Trophoblast cell (in vitro differentiated cells and primary cell): ENCODE measurements at regions not wholly inside any gene's neighbourhood (a gene's known extent, or its start where the extent isn't known, plus 50 kb on each side); places are given as distances from the start of the nearest gene placed in this dataset.

Experiments
- DNase-seq, 2 donors: peaks; one replicate each; pipeline ENCODE4 v3.0.0-alpha.2; 2016
- H2AFZ ChIP-seq: 2 replicates; pipeline ENCODE4 v1.6.1; 2013; ENCODE audit warnings: low read length, moderate library complexity, mild to moderate bottlenecking; ENCODE audit not compliant: insufficient read depth, poor library complexity
- H2AK5ac ChIP-seq: 2 replicates; pipeline ENCODE4 v1.6.1; 2013; ENCODE audit warnings: mild to moderate bottlenecking, low read length
- H2BK120ac ChIP-seq: 2 replicates; pipeline ENCODE4 v1.6.1; 2013; ENCODE audit warnings: low read length, mild to moderate bottlenecking, moderate library complexity; ENCODE audit not compliant: insufficient read depth, poor library complexity
- H2BK12ac ChIP-seq: 2 replicates; pipeline ENCODE4 v1.6.1; 2013; ENCODE audit warnings: mild to moderate bottlenecking, low read length, moderate library complexity
- H2BK5ac ChIP-seq: 2 replicates; pipeline ENCODE4 v1.6.1; 2013; ENCODE audit warnings: low read length, low read depth, moderate library complexity, mild to moderate bottlenecking; ENCODE audit not compliant: poor library complexity
- H3K14ac ChIP-seq: 2 replicates; pipeline ENCODE4 v1.6.1; 2013; ENCODE audit warnings: mild to moderate bottlenecking, low read length
- H3K18ac ChIP-seq: 2 replicates; pipeline ENCODE4 v1.6.1; 2013; ENCODE audit warnings: mild to moderate bottlenecking, low read length
- H3K23ac ChIP-seq: 2 replicates; pipeline ENCODE4 v1.6.1; 2013; ENCODE audit warnings: low read length
- H3K27ac ChIP-seq: 2 replicates; pipeline ENCODE4 v1.5.1; 2013; ENCODE audit warnings: low read depth, mild to moderate bottlenecking, inconsistent platforms, low read length, moderate library complexity
- H3K27me3 ChIP-seq: 2 replicates; pipeline ENCODE4 v1.6.1; 2013; ENCODE audit warnings: inconsistent platforms, mild to moderate bottlenecking, low read length, moderate library complexity; ENCODE audit not compliant: insufficient read depth
- H3K36me3 ChIP-seq, 2 experiments: 1 replicate in 1 of 2; 2 replicates in 1 of 2; pipeline ENCODE4 v1.6.1; 2013; ENCODE audit warnings: low read length in 2 of 2, mild to moderate bottlenecking in 2 of 2, moderate library complexity in 1 of 2; ENCODE audit not compliant: insufficient read depth in 2 of 2, control insufficient read depth in 1 of 2
- H3K4ac ChIP-seq: 2 replicates; pipeline ENCODE4 v1.6.1; 2013; ENCODE audit warnings: low read depth, mild to moderate bottlenecking, low read length, moderate library complexity
- H3K4me1 ChIP-seq, 2 experiments: 1 replicate in 1 of 2; 2 replicates in 1 of 2; pipeline ENCODE4 v1.6.1; 2013; ENCODE audit warnings: low read length in 2 of 2, mild to moderate bottlenecking in 2 of 2, moderate library complexity in 1 of 2; ENCODE audit not compliant: insufficient read depth in 2 of 2, control insufficient read depth in 1 of 2
- H3K4me2 ChIP-seq: 2 replicates; pipeline ENCODE4 v1.6.1; 2013; ENCODE audit warnings: inconsistent platforms, mild to moderate bottlenecking, low read length, moderate library complexity
- H3K4me3 ChIP-seq: 2 replicates; pipeline ENCODE4 v1.5.1; 2013; ENCODE audit warnings: mild to moderate bottlenecking, low read depth, low read length, inconsistent platforms
- H3K79me1 ChIP-seq: one replicate; pipeline ENCODE4 v1.6.1; 2013; ENCODE audit warnings: low read length
- H3K79me2 ChIP-seq: 2 replicates; pipeline ENCODE4 v1.6.1; 2013; ENCODE audit warnings: low read length, mild to moderate bottlenecking; ENCODE audit not compliant: control insufficient read depth, insufficient read depth, poor library complexity
- H3K9ac ChIP-seq: 2 replicates; pipeline ENCODE4 v1.6.1; 2013; ENCODE audit warnings: mild to moderate bottlenecking, low read length
- H3K9me3 ChIP-seq: 2 replicates; pipeline ENCODE4 v1.6.1; 2013; ENCODE audit warnings: low read depth, mild to moderate bottlenecking, control low read depth, inconsistent platforms, low read length; ENCODE audit not compliant: insufficient read depth
- H4K12ac ChIP-seq: 2 replicates; pipeline ENCODE4 v1.6.1; 2013; ENCODE audit warnings: low read depth, mild to moderate bottlenecking, low read length, moderate library complexity
- H4K8ac ChIP-seq: 2 replicates; pipeline ENCODE4 v1.6.1; 2013; ENCODE audit warnings: low read depth, mild to moderate bottlenecking, low read length, moderate library complexity
- H4K91ac ChIP-seq: one replicate; pipeline ENCODE4 v1.6.1; 2013; ENCODE audit warnings: low read depth, mild to moderate bottlenecking, low read length, moderate library complexity
- WGBS: extraction: QIAGEN DNeasy Blood & Tissue Kit; methylation state at CpG from one replicate; pipeline ENCODE4 v1.1.7; 2013; ENCODE audit warnings: missing lambda C conversion rate; ENCODE audit not compliant: insufficient read length, insufficient coverage; ENCODE audit errors: extremely low coverage; 5-methylcytosine and 5-hydroxymethylcytosine counted together

DNA sequence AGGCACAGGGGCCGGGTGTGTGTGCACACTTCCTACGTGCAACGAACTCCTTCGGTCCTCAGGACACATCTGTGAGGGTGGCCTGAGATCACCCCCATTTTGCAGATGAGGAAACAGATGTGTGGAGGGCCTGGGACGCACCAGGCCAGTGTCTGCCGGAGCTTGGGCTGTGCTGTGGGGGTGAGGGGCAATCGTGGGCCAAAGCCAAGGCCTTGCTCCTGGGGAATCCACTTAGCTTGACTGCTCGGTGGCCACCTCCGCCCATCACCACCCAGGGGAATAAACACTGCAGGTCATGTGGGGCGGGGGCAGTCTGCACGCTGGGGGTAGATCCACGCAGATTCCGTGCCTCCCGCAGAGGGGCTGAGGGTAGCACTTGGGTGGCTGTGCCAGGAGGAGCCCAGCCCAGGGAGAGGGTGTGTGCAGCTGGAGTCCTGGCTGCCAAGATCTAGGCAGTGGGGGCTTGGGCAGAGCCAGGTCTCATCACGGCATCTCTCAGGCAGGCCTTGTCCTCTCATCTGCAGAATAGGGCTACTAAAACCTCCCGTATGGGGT, 70.8 kb upstream of the EN2 start:
- no peak overlapping the region for H2BK120ac ChIP-seq
- peaks cover 0 to under 1% of the 10 kb centered on the region in 2 experiments for H3K4me1 ChIP-seq
- peaks cover 22% of the 10 kb centered on the region for H3K27me3 ChIP-seq
- no peak overlapping the region for H3K4ac ChIP-seq
- DNase-seq, result no peak
- H4K12ac ChIP-seq, result no peak overlapping the region
- no peak overlapping the region for H3K4me2 ChIP-seq
- no peak overlapping the region for H3K14ac ChIP-seq
- no CpG with 5 or more reads among the region's 16 CpGs for WGBS
- H3K4me3 ChIP-seq, result peak overlapping the region; percentile 27
- H2BK5ac ChIP-seq, result no peak overlapping the region
- no peak overlapping the region for H3K27ac ChIP-seq
- no peak overlapping the region for H3K23ac ChIP-seq
- peaks cover 7% of the 10 kb centered on the region for H3K9me3 ChIP-seq
- no peaks in the 10 kb centered on the region for H3K36me3 ChIP-seq
- H4K91ac ChIP-seq, result no peak overlapping the region
- no peak overlapping the region for H4K8ac ChIP-seq
- no peak overlapping the region for H2AFZ ChIP-seq
- H3K18ac ChIP-seq, result no peak overlapping the region
- H3K9ac ChIP-seq, result no peak overlapping the region
- no peak overlapping the region for H2BK12ac ChIP-seq
- H3K79me2 ChIP-seq, result no peaks in the 10 kb centered on the region
- no peak overlapping the region for H2AK5ac ChIP-seq
- no peaks in the 10 kb centered on the region for H3K79me1 ChIP-seq

GRCh38 chr7:155388561-155388960, 69.4 kb upstream of the EN2 start:
- Histone ChIP-seq H3K4me2 (no peak overlapping the region), H3K79me1 (no peaks in the 10 kb centered on the region), H3K79me2 (no peaks in the 10 kb centered on the region), H3K4me1 (no peaks in the 10 kb centered on the region), H2BK5ac (no peak overlapping the region), H2BK12ac (no peak overlapping the region), H4K12ac (no peak overlapping the region), H4K91ac (no peak overlapping the region), H3K14ac (no peak overlapping the region), H3K9ac (no peak overlapping the region), H3K23ac (no peak overlapping the region), H3K36me3 (no peaks in the 10 kb centered on the region), H3K4ac (no peak overlapping the region), H3K18ac (no peak overlapping the region), H3K9me3 (peaks cover 7% of the 10 kb centered on the region), H2AFZ (no peak overlapping the region), H2AK5ac (no peak overlapping the region), H3K27ac (no peak overlapping the region), H3K27me3 (peaks cover 11% of the 10 kb centered on the region), H3K4me3 (no peak overlapping the region), H2BK120ac (no peak overlapping the region), H4K8ac (no peak overlapping the region)
- WGBS, result no CpG with 5 or more reads among the region's 11 CpGs
- no peak for DNase-seq

DNA sequence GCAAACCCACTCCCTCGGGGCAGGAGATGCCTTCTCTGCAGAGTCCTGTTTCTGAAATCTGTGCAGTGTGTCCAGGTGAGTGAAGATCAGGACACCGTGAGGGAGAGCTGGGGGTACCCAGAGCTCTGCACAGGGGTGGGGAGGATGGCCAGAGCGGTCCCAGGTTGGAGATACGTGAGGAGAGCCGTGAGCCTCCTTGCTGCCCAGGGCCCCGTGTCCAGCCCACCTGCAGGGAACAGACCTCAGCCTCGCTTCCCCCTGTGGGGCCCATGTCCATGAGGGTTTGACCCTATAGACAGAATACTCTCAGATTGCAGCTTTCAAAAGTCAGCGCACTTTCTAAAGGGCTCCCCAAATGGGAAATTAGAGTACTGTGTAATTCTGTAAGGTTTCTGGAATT, 66.5 kb upstream of the EN2 start:
- no peak overlapping the region for H2AFZ ChIP-seq
- no peaks in the 10 kb centered on the region for H3K4me1 ChIP-seq
- no peak overlapping the region for H3K14ac ChIP-seq
- no peak overlapping the region for H4K12ac ChIP-seq
- H2AK5ac ChIP-seq, result no peak overlapping the region
- H3K79me1 ChIP-seq, result no peaks in the 10 kb centered on the region
- no peak overlapping the region for H3K23ac ChIP-seq
- H3K9ac ChIP-seq, result no peak overlapping the region
- H3K27me3 ChIP-seq, result no peaks in the 10 kb centered on the region
- H3K36me3 ChIP-seq, result no peaks in the 10 kb centered on the region
- H3K4me2 ChIP-seq, result no peak overlapping the region
- no CpG with 5 or more reads among the region's 8 CpGs for WGBS
- no peak overlapping the region for H2BK12ac ChIP-seq
- no peak overlapping the region for H3K4ac ChIP-seq
- no peaks in the 10 kb centered on the region for H3K79me2 ChIP-seq
- H3K4me3 ChIP-seq, result no peak overlapping the region
- H2BK5ac ChIP-seq, result no peak overlapping the region
- no peak overlapping the region for H2BK120ac ChIP-seq
- H4K91ac ChIP-seq, result no peak overlapping the region
- H4K8ac ChIP-seq, result no peak overlapping the region
- H3K18ac ChIP-seq, result no peak overlapping the region
- H3K27ac ChIP-seq, result no peak overlapping the region
- H3K9me3 ChIP-seq, result peaks cover 4% of the 10 kb centered on the region
- DNase-seq, result no peak

GRCh38 chr7:155392726-155393570, 65.0 kb upstream of the EN2 start:
- Histone ChIP-seq H2AK5ac (no peak overlapping the region), H3K14ac (no peak overlapping the region), H3K4me1 (no peaks in the 10 kb centered on the region), H3K79me1 (no peaks in the 10 kb centered on the region), H2BK5ac (no peak overlapping the region), H3K4ac (no peak overlapping the region), H3K27ac (no peak overlapping the region), H3K4me3 (no peak overlapping the region), H3K79me2 (no peaks in the 10 kb centered on the region), H4K91ac (no peak overlapping the region), H3K9me3 (peaks cover 4% of the 10 kb centered on the region), H3K4me2 (no peak overlapping the region), H3K23ac (no peak overlapping the region), H3K27me3 (no peaks in the 10 kb centered on the region), H2BK12ac (no peak overlapping the region), H3K36me3 (no peaks in the 10 kb centered on the region), H2AFZ (no peak overlapping the region), H3K9ac (no peak overlapping the region), H4K8ac (no peak overlapping the region), H2BK120ac (no peak overlapping the region), H4K12ac (no peak overlapping the region), H3K18ac (no peak overlapping the region)
- no CpG with 5 or more reads among the region's 11 CpGs for WGBS
- DNase-seq, result peak; percentile 74 to 82
